HL-60 (cell line): ENCODE measurements at regions not wholly inside any gene's neighbourhood (a gene's known extent, or its start where the extent isn't known, plus 50 kb on each side); places are given as distances from the start of the nearest gene placed in this dataset.

ENCODE experiments used
- CTCF ChIP-seq: IDR thresholded peaks from one replicate; pipeline ENCODE4 v1.5.1; 2011; ENCODE audit warnings: low read length, control low read depth, inconsistent platforms; ENCODE audit not compliant: insufficient read depth
- GABPA ChIP-seq: IDR thresholded peaks from 2 replicates; pipeline ENCODE4 v1.6.1; 2012; ENCODE audit warnings: low read depth
- POLR2AphosphoS5 ChIP-seq: IDR thresholded peaks from 2 replicates; pipeline ENCODE4 v1.6.1; 2012; ENCODE audit warnings: low read depth
- REST ChIP-seq: IDR thresholded peaks from 2 replicates; pipeline ENCODE4 v1.6.1; 2012; ENCODE audit warnings: low read depth; ENCODE audit not compliant: insufficient replicate concordance
- SPI1 ChIP-seq: IDR thresholded peaks from 2 replicates; pipeline ENCODE4 v1.6.1; 2012; ENCODE audit warnings: low read depth, mild to moderate bottlenecking, borderline replicate concordance

DNA sequence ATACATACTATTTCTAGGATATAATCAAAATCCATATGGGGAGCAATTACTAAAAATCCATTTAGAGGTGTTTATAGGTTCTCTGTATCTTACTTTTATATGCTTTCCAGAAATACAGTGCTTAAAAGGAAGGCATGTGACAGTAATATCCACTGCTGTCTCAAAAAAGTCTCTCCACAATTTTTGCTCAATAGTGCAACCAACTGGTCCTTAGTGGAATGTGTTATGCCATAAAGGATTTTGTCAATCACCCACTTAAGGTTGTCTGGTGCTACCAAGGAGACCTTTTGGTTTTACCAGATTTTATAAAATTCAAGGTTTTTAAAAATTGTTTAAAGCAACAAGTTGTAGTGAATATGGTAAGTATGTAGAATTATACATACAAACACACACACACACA is 328.5 kb upstream of the DSEL start:
- no peak for TF ChIP-seq CTCF
- no peak for TF ChIP-seq POLR2AphosphoS5
- TF ChIP-seq GABPA, result no peak
- TF ChIP-seq REST, result no peak
- no peak for TF ChIP-seq SPI1
